ENCODE measurements at regions not wholly inside any gene's neighbourhood (a gene's known extent, or its start where the extent isn't known, plus 50 kb on each side); places are given as distances from the start of the nearest gene placed in this dataset.

DNA sequence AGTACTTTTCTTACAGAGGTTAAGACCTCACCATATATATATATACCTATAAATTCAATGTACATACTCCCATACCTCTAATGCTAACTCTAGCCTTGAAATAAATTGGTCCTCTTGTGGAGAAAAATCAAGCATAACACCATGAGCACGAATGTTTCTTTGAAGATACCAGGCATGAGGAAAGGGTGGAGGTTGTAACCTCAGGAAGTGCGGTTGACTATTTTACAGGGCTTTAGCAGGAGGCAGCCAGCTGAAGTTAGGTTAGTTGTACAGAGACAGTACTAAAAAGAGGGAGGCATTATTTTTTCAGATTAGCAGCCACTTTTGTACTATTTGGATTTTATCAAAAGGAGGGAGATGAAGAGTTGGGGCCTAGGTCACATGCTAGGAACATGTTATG is 767.0 kb downstream of the OTOL1 start:
- Mint-ChIP-seq H3K27ac (ENCODE audit: unreplicated experiment) (no peak overlapping the region), H3K36me3 (ENCODE audit: low read depth, unreplicated experiment) (no peaks in the 10 kb centered on the region), H3K4me3 (ENCODE audit: unreplicated experiment) (no peak overlapping the region), H3K4me1 (ENCODE audit: low read depth, unreplicated experiment) (no peaks in the 10 kb centered on the region), H3K9me3 (ENCODE audit: unreplicated experiment) (no peaks in the 10 kb centered on the region), H3K27me3 (ENCODE audit: low read depth, unreplicated experiment) (no peaks in the 10 kb centered on the region)
- FAIRE-seq (no peak), DNase-seq (ENCODE audit: low read depth) (no peak)
- no peaks in the 10 kb centered on the region for H3K9me3 ChIP-seq (ENCODE audit: insufficient read depth, low read depth, low read length)
- no peak overlapping the region for H3K4me3 ChIP-seq (ENCODE audit: insufficient read depth, low read depth, low read length)
- H3K4me2 ChIP-seq (ENCODE audit: low read length): no peak overlapping the region
- H3K79me2 ChIP-seq (ENCODE audit: insufficient read depth, low read length): no peaks in the 10 kb centered on the region
- TF ChIP-seq EZH2 (IDR thresholded peaks at IDR 0.05; ENCODE audit: insufficient read depth, low read length): no peak
- no peak for TF ChIP-seq CTCF (IDR thresholded peaks at IDR 0.05; ENCODE audit: insufficient read depth, low read depth, low read length)
- no peak overlapping the region for H3K27ac ChIP-seq (ENCODE audit: low read depth, low read length)
- H3K27me3 ChIP-seq (ENCODE audit: insufficient read depth, low read length): no peaks in the 10 kb centered on the region
- no peak overlapping the region for H2AFZ ChIP-seq (ENCODE audit: low read depth, low read length)
- H3K36me3 ChIP-seq (ENCODE audit: insufficient read depth, low read length): no peaks in the 10 kb centered on the region
- H3K4me1 ChIP-seq (ENCODE audit: insufficient read depth, low read length): no peaks in the 10 kb centered on the region
- H3K9ac ChIP-seq (ENCODE audit: low read length): no peak overlapping the region
- H4K20me1 ChIP-seq (ENCODE audit: insufficient read depth, low read length): no peaks in the 10 kb centered on the region

DNA sequence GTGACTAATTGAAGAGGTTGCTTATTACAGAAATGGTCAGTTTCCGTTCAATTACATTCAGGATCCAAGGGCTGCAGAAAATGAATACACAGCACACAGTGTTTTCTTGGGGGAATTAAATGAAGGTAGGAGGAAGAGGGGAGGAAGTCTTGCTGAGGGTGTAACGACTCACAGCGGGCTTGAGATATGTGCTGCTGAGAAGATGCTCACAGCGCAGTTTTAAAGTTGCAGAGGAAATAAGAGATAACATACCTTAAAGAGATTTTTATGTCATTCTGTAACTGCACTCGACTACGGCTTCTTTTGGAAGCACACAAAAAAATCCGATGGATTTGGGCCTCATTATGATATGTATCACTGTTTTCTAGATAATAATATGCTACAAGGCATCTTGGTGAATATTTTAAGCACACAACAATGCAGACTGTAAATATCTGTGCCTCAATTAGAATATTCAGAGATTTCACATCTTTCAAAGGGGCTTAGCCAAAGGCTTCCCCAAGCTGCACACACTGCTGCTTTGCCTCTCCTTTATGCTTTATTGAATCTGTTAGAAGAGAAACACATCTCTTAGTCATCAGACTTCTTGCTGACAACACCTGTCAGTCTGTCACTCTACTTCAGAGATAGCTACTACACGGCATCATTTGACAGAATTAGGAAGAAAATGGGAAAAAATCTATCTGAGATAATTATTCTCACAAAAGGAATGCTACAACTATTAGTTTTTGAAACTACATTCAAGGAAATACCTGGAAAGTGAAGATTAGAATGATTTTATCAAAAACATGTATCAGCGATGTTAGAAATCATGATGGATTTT is 773.2 kb downstream of the OTOL1 start:
- Histone ChIP-seq H3K27ac (ENCODE audit: low read depth, low read length) (no peak overlapping the region), H3K4me1 (ENCODE audit: insufficient read depth, low read length) (no peaks in the 10 kb centered on the region), H3K4me3 (ENCODE audit: insufficient read depth, low read depth, low read length) (no peak overlapping the region), H3K79me2 (ENCODE audit: insufficient read depth, low read length) (no peaks in the 10 kb centered on the region), H3K9ac (ENCODE audit: low read length) (no peak overlapping the region), H3K9me3 (ENCODE audit: insufficient read depth, low read depth, low read length) (no peaks in the 10 kb centered on the region), H4K20me1 (ENCODE audit: insufficient read depth, low read length) (no peaks in the 10 kb centered on the region), H2AFZ (ENCODE audit: low read depth, low read length) (no peak overlapping the region), H3K36me3 (ENCODE audit: insufficient read depth, low read length) (no peaks in the 10 kb centered on the region), H3K4me2 (ENCODE audit: low read length) (no peak overlapping the region), H3K27me3 (ENCODE audit: insufficient read depth, low read length) (no peaks in the 10 kb centered on the region)
- TF ChIP-seq CTCF (IDR thresholded peaks at IDR 0.05; ENCODE audit: insufficient read depth, low read depth, low read length): no peak
- TF ChIP-seq EZH2 (IDR thresholded peaks at IDR 0.05; ENCODE audit: insufficient read depth, low read length): no peak
- no peaks in the 10 kb centered on the region for H3K9me3 Mint-ChIP-seq (ENCODE audit: unreplicated experiment)
- FAIRE-seq: no peak
- no peaks in the 10 kb centered on the region for H3K36me3 Mint-ChIP-seq (ENCODE audit: low read depth, unreplicated experiment)
- H3K27ac Mint-ChIP-seq (ENCODE audit: unreplicated experiment): no peak overlapping the region
- no peaks in the 10 kb centered on the region for H3K27me3 Mint-ChIP-seq (ENCODE audit: low read depth, unreplicated experiment)
- DNase-seq (ENCODE audit: low read depth): no peak
- H3K4me3 Mint-ChIP-seq (ENCODE audit: unreplicated experiment): no peak overlapping the region
- no peaks in the 10 kb centered on the region for H3K4me1 Mint-ChIP-seq (ENCODE audit: low read depth, unreplicated experiment)

DNA sequence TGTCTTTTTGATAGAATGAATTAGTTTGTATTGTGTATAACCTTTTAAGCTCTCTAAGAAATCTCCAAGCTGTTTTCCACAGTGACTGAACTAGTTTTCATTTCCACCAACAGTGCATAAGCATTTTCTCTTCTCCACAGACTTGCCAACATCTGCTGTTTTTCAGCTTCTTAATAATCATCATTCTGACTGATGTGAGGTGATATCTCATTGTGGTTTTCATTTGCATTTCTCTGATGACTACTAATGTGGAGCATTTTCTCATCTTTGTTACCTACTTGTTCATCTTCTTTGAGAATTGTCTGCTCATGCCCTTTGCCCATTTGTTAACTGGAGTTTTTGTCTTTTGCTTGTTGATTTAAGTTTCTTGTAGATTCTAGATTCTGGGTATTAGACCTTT is 777.5 kb downstream of the OTOL1 start:
- TF ChIP-seq EZH2 (IDR thresholded peaks at IDR 0.05; ENCODE audit: insufficient read depth, low read length): no peak
- TF ChIP-seq CTCF (IDR thresholded peaks at IDR 0.05; ENCODE audit: insufficient read depth, low read depth, low read length): no peak
- Histone ChIP-seq H3K27ac (ENCODE audit: low read depth, low read length) (no peak overlapping the region), H3K27me3 (ENCODE audit: insufficient read depth, low read length) (no peaks in the 10 kb centered on the region), H3K4me3 (ENCODE audit: insufficient read depth, low read depth, low read length) (no peak overlapping the region), H3K4me2 (ENCODE audit: low read length) (no peak overlapping the region), H3K36me3 (ENCODE audit: insufficient read depth, low read length) (no peaks in the 10 kb centered on the region), H3K79me2 (ENCODE audit: insufficient read depth, low read length) (no peaks in the 10 kb centered on the region), H2AFZ (ENCODE audit: low read depth, low read length) (no peak overlapping the region), H3K4me1 (ENCODE audit: insufficient read depth, low read length) (no peaks in the 10 kb centered on the region), H3K9me3 (ENCODE audit: insufficient read depth, low read depth, low read length) (no peaks in the 10 kb centered on the region), H4K20me1 (ENCODE audit: insufficient read depth, low read length) (no peaks in the 10 kb centered on the region), H3K9ac (ENCODE audit: low read length) (no peak overlapping the region)
- no peaks in the 10 kb centered on the region for H3K4me1 Mint-ChIP-seq (ENCODE audit: low read depth, unreplicated experiment)
- H3K36me3 Mint-ChIP-seq (ENCODE audit: low read depth, unreplicated experiment): no peaks in the 10 kb centered on the region
- no peak overlapping the region for H3K27ac Mint-ChIP-seq (ENCODE audit: unreplicated experiment)
- FAIRE-seq: no peak
- no peaks in the 10 kb centered on the region for H3K27me3 Mint-ChIP-seq (ENCODE audit: low read depth, unreplicated experiment)
- no peak overlapping the region for H3K4me3 Mint-ChIP-seq (ENCODE audit: unreplicated experiment)
- peak; percentile 15 for DNase-seq (ENCODE audit: low read depth)
- peaks cover 2% of the 10 kb centered on the region for H3K9me3 Mint-ChIP-seq (ENCODE audit: unreplicated experiment)
